A673 (cell line): ENCODE measurements at regions not wholly inside any gene's neighbourhood (a gene's known extent, or its start where the extent isn't known, plus 50 kb on each side); places are given as distances from the start of the nearest gene placed in this dataset.

Experiments used
- BruUV-seq: library from RNA; stranded (reverse); fragments of 400-500 nt; replicated peaks from 2 replicates; lab custom pipeline; 2021; lab: Mats Ljungman, UMichigan
- CTCF ChIA-PET: fragments of 300-600 bp; sonication (Branson Sonifier 250); formaldehyde crosslinking; loops from one replicate; lab custom pipeline; 2022; ENCODE audit warnings: antibody characterized with exemption; lab: Charles Lee
- POLR2A ChIA-PET: fragments of 300-600 bp; sonication (Branson Sonifier 250); formaldehyde crosslinking; loops from one replicate; lab custom pipeline; 2022; ENCODE audit warnings: antibody characterized with exemption; ENCODE audit not compliant: low non-redundant PET; lab: Charles Lee
- DNase-seq: peaks from one replicate; pipeline ENCODE4 v3.0.0-alpha.2; 2015; ENCODE audit warnings: low spot score
- H3K27ac ChIP-seq: fragments of 200-600 bp; sonication (generic); 2 replicates; pipeline ENCODE4 v1.5.1; 2016; ENCODE audit warnings: mixed run types, low read depth, mild to moderate bottlenecking, mixed read lengths, antibody characterized with exemption, low read length; ENCODE audit not compliant: poor library complexity, severe bottlenecking
- H3K27me3 ChIP-seq: fragments of 200-600 bp; sonication (generic); replicated peaks from 2 replicates; pipeline ENCODE4 v1.6.1; 2017; ENCODE audit warnings: mixed run types, low read depth, mild to moderate bottlenecking, mixed read lengths, antibody characterized with exemption, low read length; ENCODE audit not compliant: insufficient read depth, poor library complexity
- H3K36me3 ChIP-seq: fragments of 200-600 bp; sonication (generic); 2 replicates; pipeline ENCODE4 v1.6.1; 2016; ENCODE audit warnings: mixed run types, mild to moderate bottlenecking, mixed read lengths, antibody characterized with exemption, low read length; ENCODE audit not compliant: insufficient read depth, poor library complexity, severe bottlenecking
- H3K4me1 ChIP-seq: fragments of 200-600 bp; sonication (generic); 2 replicates; pipeline ENCODE4 v1.6.1; 2017; ENCODE audit warnings: mixed run types, mild to moderate bottlenecking, mixed read lengths, antibody characterized with exemption, low read length; ENCODE audit not compliant: insufficient read depth, poor library complexity, severe bottlenecking
- H3K4me3 ChIP-seq: fragments of 200-600 bp; sonication (generic); 2 replicates; pipeline ENCODE4 v1.5.1; 2016; ENCODE audit warnings: low read depth, mixed run types, mild to moderate bottlenecking, mixed read lengths, low read length; ENCODE audit not compliant: poor library complexity, severe bottlenecking
- H3K9me3 ChIP-seq: fragments of 200-600 bp; sonication (generic); 2 replicates; pipeline ENCODE4 v1.6.1; 2016; ENCODE audit warnings: mixed run types, low read depth, mild to moderate bottlenecking, mixed read lengths, antibody characterized with exemption, low read length; ENCODE audit not compliant: poor library complexity, severe bottlenecking
- CTCF ChIP-seq: fragments of 300-800, 200-600 bp; sonication (generic); conservative IDR thresholded peaks from 2 replicates; pipeline ENCODE4 v1.5.1; 2017; ENCODE audit warnings: low read depth, mild to moderate bottlenecking, antibody characterized with exemption, low read length, moderate library complexity, mixed read lengths
- EZH2 ChIP-seq: fragments of 200-600 bp; sonication (generic); IDR thresholded peaks from 2 replicates; pipeline ENCODE4 v1.6.1; 2017; ENCODE audit warnings: borderline replicate concordance, low read depth, mild to moderate bottlenecking, mixed read lengths, antibody characterized with exemption, low read length; ENCODE audit not compliant: poor library complexity, severe bottlenecking
- intact Hi-C: fragments of 100-400 bp; cut with micrococcal nuclease; formaldehyde crosslinking; loops from one replicate; pipeline ENCODE4 v1.10.0; 2022; ENCODE audit not compliant: unreplicated experiment

DNA sequence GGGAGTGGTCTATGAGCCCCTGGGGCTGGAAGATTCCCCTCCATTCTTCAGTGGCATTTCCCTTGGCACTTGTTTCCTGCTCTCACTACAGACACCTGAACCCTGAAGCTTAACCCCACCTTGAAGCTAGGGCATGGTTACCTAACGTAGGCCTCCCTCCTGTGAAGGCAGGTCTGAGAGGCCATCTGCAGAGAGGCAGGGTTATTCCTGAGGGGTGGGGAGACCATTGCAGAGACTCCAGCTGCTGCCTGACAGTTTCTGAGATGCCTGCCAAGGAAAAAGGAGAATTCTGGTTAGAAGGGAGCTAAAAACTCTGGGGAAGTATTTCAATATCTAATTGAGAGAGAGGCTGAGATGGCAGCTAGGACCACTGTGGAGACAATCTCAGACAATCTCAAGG lies 119.3 kb upstream of the NDUFV2 start:
- Histone ChIP-seq H3K4me3 (no peak overlapping the region), H3K27ac (no peak overlapping the region), H3K36me3 (no peaks in the 10 kb centered on the region), H3K27me3 (no peaks in the 10 kb centered on the region), H3K4me1 (no peaks in the 10 kb centered on the region), H3K9me3 (no peaks in the 10 kb centered on the region)
- CTCF ChIA-PET = interaction anchor here (0.9 to 2.6 kb wide), 3 partner anchors 287 to 329 kb away, joined by 4 to 22 read pairs (median 4); no protein-coding TSS in a partner anchor
- no TSS peak for BruUV-seq
- intact Hi-C loops = no loop called here
- no peak for DNase-seq
- TF ChIP-seq EZH2 = no peak
- no peak for TF ChIP-seq CTCF
- POLR2A ChIA-PET = no interaction called here

- H3K4me1 ChIP-seq = no peaks in the 10 kb centered on the region
- POLR2A ChIA-PET = no interaction called here
- H3K9me3 ChIP-seq = no peaks in the 10 kb centered on the region
- no TSS peak for BruUV-seq
- H3K36me3 ChIP-seq = no peaks in the 10 kb centered on the region
- intact Hi-C loops = no loop called here
- CTCF ChIA-PET = interaction anchor here (1.5 to 2.6 kb wide), 2 partner anchors 288 to 330 kb away, joined by 4 to 22 read pairs; no protein-coding TSS in a partner anchor
- TF ChIP-seq CTCF = no peak
- TF ChIP-seq EZH2 = no peak
- H3K4me3 ChIP-seq = no peak overlapping the region
- no peaks in the 10 kb centered on the region for H3K27me3 ChIP-seq
- no peak for DNase-seq
- no peak overlapping the region for H3K27ac ChIP-seq
Measured at GRCh38 chr18:8984131-8984721, 118.3 kb upstream of the NDUFV2 start.

- DNase-seq = no peak
- BruUV-seq = no TSS peak
- no peaks in the 10 kb centered on the region for H3K36me3 ChIP-seq
- TF ChIP-seq EZH2 (no peak), CTCF (no peak)
- no peaks in the 10 kb centered on the region for H3K27me3 ChIP-seq
- POLR2A ChIA-PET = no interaction called here
- H3K4me1 ChIP-seq = no peaks in the 10 kb centered on the region
- no peak overlapping the region for H3K4me3 ChIP-seq
- intact Hi-C loops = loop anchor here (5.0 kb wide), 1 partner anchor 160 kb away; no protein-coding TSS in a partner anchor
- H3K9me3 ChIP-seq = no peaks in the 10 kb centered on the region
- CTCF ChIA-PET = interaction anchor here (0.6 to 2.2 kb wide), 3 partner anchors 175 to 327 kb away, joined by 3 to 31 read pairs (median 3); no protein-coding TSS in a partner anchor
- no peak overlapping the region for H3K27ac ChIP-seq
Measured at GRCh38 chr18:8987241-8987640, 115.3 kb upstream of the NDUFV2 start.
